Fibroblast of peridontal ligament (primary cell): ENCODE measurements at regions not wholly inside any gene's neighbourhood (a gene's known extent, or its start where the extent isn't known, plus 50 kb on each side); places are given as distances from the start of the nearest gene placed in this dataset.
"Not testable (repeated sequence)": the region's sequence is repeated elsewhere in the genome, so short reads cannot be mapped to it uniquely, and the experiment has no call there.

Source experiments
- DNase-seq: peaks from one replicate; pipeline ENCODE4 v3.0.0-alpha.2; 2010; ENCODE audit errors: extremely low read depth

DNA sequence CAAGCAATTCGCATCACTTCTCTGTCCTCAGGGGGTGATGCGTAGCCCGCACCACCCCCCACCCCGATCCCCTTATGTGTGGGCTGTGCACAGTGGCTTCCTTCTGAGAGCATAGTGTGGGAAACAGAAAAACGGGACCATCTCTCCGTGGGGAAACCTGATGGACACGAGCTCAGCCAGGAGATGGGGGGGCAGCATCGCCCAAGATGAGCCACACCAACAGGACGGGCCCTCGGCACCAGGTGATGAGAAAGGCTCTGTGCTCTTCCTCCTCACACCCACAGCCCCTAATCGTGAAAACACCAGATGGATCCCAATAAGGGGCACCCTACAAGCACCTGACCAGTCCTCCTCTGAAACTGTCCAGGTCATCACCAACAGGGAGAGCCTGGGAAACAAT lies 153.6 kb downstream of the SHANK2 start:
- no peak for DNase-seq

DNA sequence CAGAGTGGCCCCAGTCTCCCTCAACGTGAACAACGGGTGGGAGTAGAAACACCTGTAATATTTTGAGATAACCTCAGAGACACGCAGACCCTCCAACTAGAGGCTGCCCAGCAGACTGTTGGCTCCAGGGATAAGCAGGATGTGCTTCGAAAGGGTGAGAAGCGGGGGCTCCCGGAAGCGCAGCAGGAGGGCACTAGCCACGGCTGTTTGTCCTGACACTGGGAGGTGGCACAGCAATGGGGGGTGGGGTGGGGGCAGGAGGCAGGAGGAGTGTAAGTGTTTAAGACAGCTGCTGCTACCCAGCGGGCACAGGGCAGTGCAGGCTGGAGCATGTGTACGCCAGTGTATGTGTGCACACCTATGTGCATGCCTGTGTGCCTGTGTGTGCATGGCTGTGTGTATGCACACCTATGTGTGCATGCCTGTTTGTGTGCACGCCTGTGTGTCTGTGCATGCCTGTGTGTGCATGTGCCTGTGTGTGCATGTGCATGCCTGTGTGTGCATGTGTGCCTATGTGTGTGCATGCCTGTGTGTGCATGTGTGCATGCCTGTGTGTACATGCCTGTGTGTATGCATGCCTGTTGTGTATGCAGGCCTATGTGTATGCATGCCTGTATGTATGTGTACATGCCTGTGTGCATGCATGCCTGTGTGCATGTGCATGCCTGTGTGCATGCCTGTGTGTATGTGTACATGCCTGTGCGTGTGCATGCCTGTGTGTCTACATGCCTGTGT lies 154.7 kb downstream of the SHANK2 start:
- no peak for DNase-seq

DNA sequence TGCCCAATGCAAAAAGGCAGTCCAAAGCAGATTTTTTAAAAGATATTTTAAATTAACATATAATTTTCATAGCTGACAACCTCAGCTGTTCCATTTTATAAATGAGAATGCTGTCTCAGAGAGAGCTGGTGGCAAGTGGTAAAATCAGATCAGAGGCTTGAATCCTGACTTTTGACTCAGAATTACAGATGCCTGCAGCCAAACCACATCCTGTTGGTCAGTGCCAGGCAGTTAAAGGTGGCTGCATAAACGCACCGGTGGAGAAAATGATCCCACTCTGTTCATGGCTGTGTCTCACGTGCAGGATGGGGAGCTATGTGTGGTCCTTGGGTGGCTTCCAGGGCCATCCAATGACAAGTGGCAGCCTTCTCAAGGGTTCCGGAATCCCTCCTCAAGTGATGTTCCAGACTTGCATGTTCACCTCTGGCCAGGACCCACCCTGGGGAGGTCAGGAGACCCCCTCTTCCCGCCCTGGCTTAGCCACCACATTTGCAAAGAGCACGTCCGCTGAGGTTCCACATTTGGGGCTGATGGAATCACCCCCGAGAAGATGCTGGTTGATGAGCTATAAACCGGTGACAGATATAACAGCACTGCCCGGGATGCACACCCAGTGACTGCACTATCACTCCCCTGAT lies 155.5 kb downstream of the SHANK2 start:
- DNase-seq, result no peak

GRCh38 chr11:71095294-71095850 lies 157.0 kb downstream of the SHANK2 start:
- DNase-seq, result no peak

DNA sequence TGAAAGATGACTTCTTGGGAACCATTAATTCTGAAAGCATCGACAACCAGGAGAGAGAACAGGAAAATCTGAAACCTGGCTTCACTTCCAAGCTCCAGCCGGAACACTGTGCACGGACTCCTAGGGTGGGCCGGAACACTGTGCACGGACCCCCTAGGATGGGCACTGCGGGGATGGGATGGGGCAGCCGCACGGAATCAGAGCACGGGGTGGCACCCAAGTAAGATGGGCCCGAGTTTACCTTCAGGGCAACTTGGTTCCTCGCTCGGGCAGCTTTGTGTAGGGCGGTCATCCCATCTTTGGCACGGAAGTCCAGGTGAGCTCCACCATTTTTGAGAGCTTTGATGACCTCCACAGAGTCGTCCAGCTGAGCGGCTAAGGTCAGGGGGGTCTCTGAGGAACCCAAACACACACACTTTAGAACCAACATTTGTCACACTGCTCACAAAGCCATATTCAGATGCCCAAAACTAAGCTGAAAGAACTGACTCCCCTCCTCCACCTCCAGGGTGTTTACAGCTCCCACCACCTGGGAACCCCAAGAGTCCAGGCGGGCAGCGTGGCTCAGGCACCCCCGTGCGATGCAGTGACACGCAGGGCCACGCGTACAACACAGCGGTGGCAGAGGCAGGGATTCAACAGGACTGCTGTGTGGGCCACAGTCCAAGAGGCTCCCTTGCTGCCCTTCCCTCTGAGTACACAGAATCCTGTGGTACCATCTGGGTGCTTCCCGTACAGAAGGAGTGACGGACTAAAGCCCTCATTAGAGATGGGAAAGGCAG lies 157.9 kb downstream of the SHANK2 start:
- DNase-seq, result no peak

- DNase-seq, result no peak
These were observed 158.6 kb downstream of the SHANK2 start for GRCh38 chr11:71093783-71094182.

- DNase-seq, result no peak
These were observed 160.7 kb downstream of the SHANK2 start for GRCh38 chr11:71091506-71092265.

DNA sequence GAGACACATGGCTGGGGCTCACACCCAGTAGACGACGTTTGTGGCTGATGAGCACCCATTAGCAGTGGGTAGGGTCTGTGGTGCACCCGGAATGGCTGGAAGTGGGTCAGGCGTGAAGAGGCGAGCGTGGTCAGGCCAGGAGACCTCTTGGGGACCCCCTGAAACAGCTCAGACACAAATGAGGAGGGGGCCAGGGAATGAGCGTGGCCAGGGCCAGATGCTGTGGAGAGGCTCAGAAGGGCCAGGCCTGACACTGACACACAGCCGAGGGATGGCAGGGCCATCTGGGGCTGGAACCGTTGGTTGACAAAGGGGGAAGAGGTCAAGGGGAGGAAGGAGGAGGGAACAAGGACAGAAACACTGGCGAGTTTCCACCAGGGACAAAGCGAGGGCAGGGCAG lies 162.8 kb downstream of the SHANK2 start:
- DNase-seq, result no peak

- DNase-seq, result not testable (repeated sequence)
These were observed 163.8 kb downstream of the SHANK2 start for GRCh38 chr11:71088314-71089215.

GRCh38 chr11:71086687-71087258 lies 165.6 kb downstream of the SHANK2 start:
- peak; percentile 34 for DNase-seq

GRCh38 chr11:71084306-71085012 lies 167.9 kb downstream of the SHANK2 start:
- no peak for DNase-seq

DNA sequence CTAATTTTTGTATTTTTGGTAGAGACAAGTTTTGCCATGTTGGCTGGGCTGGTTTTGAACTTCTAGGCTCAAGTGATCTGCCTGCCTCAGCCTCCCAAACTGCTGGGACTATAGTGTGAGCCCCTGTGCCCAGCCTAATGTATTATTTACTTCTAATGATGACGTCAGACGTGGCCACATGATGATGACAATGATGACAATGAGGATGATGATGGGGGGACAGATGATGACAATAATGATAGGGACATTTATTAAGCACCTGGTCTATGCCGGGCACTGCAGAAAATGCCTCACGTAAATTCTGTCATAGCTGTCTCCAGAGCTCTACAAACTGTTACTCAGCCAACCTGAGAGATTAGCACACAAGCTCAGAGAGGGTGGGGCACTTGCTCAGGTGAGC lies 169.3 kb downstream of the SHANK2 start:
- DNase-seq, result no peak

- no peak for DNase-seq
These were observed 169.9 kb downstream of the SHANK2 start for GRCh38 chr11:71082454-71082853.

DNA sequence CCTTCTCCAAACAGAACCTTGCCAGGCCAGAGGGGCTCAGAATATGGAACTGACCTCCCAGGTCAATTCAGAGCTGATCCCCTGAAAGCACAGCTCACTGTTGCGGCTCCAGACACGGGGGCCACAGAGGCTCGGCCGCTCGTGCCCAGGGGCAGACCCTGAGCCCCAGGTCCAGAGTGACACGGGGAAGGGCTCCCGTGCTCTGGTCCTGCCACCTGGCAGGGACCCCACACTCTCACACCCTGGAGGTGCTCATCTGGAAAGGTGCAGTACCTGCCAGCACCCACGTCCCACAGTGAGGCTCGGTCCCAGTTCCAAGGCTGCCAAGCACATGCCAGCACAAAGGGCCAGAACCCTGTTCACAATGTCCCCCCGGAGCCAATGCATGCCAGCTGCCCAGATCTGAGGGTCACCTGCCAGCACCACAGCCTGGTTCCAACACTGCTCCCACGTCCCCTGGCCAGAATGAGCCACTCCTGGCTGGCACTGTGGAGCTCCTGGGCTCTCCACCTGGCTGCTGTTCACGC lies 170.6 kb downstream of the SHANK2 start:
- DNase-seq, result no peak

- peak; percentile 89 for DNase-seq
These were observed 171.9 kb downstream of the SHANK2 start for GRCh38 chr11:71080239-71081097.

DNA sequence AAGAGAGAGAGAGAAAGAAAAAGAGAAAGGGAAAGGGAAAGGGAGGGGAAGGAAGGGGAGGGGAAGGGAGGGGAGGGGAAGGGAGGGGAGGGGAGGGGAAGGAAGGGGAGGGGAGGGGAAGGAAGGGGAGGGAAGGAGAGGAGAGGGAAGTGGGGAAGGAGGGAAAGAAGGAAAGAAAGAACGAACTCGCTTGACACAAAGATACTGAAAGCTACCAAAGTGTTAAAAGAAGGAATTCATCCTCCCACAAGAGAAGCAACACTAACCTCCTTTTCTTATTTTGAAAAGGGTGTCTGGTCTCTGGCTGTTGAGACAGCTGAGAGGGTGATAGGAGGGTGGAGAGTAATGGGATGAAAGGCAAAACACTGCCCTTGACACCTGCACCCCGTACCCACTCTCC lies 172.6 kb downstream of the SHANK2 start:
- no peak for DNase-seq

DNA sequence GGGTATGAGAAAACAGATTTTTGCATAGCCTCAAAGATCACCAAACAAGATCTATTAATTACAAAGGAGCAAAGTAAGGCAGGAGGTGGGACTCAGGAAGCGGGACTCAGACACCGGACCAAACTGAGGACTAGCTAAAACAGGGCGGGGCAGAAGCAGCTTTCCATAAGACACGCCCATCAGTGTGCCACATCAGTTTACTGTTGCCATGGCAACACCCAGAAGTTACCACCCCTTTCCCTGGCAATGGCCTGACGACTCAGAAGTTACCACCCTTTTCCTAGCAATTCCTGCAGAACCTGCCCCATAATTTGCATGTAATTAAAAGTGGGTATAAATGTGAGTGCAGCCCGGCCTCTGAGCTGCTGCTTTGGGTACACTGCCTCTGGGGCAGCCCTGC lies 173.9 kb downstream of the SHANK2 start:
- peak; percentile 9 for DNase-seq

DNA sequence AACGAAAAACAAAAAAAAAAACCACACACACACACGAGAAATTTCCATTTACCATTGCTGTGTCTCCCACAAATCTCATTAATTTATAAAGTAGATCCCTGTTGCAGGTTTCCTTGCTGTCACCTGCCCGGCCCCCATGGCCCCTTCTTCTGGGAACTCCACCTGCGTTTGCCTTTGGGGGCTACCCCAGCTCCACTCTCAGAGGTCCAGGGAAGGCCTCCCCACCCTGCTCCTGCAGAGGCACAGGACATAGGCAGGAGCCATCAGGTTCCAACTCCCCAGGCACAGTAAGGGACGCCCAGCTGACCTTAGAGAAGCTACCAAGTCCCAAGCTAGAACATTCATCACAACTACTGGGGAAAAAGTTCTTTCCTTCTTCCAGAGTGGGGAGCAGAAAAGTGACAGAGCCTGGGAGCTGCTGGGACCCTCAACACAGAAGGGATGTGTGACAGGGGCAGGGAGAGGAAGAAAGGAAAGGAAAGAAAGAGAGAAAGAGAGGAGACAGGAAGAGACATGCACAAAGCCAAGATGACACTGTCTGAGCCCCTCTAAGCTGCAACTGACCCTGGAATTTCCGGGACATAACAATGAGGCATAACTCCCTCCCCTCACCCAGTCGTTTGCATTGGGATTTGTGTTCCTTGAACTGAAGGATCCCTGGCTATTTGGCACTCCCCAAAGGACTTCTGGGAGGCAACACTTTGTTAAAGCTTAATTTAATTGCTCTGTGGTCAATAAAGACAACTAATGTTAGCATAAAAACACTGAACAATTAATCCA lies 175.7 kb downstream of the SHANK2 start:
- no peak for DNase-seq
